ENCODE measurements at regions not wholly inside any gene's neighbourhood (a gene's known extent, or its start where the extent isn't known, plus 50 kb on each side); places are given as distances from the start of the nearest gene placed in this dataset.

- Histone ChIP-seq H4K91ac (ENCODE audit: insufficient read depth, low read depth, low read length) (no peak overlapping the region), H3K27ac (ENCODE audit: insufficient read depth, low read length) (no peak overlapping the region), H3K27me3 (ENCODE audit: control insufficient read depth, insufficient read depth, low read length) (no peaks in the 10 kb centered on the region), H3K14ac (replicated peaks; ENCODE audit: low read depth, low read length) (no peak overlapping the region), H2BK120ac (ENCODE audit: low read depth, low read length) (no peak overlapping the region), H3K9me3 (ENCODE audit: control insufficient read depth, insufficient read depth, low read length) (no peaks in the 10 kb centered on the region), H3K9ac (ENCODE audit: low read depth, low read length) (no peak overlapping the region), H2AFZ (replicated peaks; ENCODE audit: low read length, poor library complexity) (no peak overlapping the region), H3K23ac (ENCODE audit: low read depth, low read length) (no peak overlapping the region), H4K8ac (ENCODE audit: low read depth in 2 of 2, low read length in 2 of 2) (no peak overlapping the region), H2BK15ac (ENCODE audit: low read depth, low read length) (no peak overlapping the region; the same call in 2 of the 3 replicates), H3K4me3 (ENCODE audit: insufficient read depth, low read depth, low read length) (no peak overlapping the region), H3K36me3 (ENCODE audit: control insufficient read depth, insufficient read depth, low read length) (no peaks in the 10 kb centered on the region), H4K5ac (ENCODE audit: low read depth, low read length) (no peak overlapping the region), H2AK9ac (replicated peaks; ENCODE audit: low read depth, low read length, poor library complexity) (no peak overlapping the region), H3K4me2 (ENCODE audit: low read depth, low read length) (no peak overlapping the region), H3K9me1 (ENCODE audit: insufficient read depth, low read length) (no peaks in the 10 kb centered on the region), H3K4me1 (ENCODE audit: control insufficient read depth, insufficient read depth, low read length) (no peaks in the 10 kb centered on the region; the same call in 1 of the 2 replicates), H3K56ac (ENCODE audit: extremely low read depth, insufficient read depth, low read length) (no peak overlapping the region), H3K4ac (ENCODE audit: low read depth, low read length) (no peak overlapping the region), H4K20me1 (ENCODE audit: insufficient read depth, low read length) (no peaks in the 10 kb centered on the region), H3K18ac (ENCODE audit: low read depth, low read length) (no peak overlapping the region), H2AK5ac (ENCODE audit: low read depth, low read length) (no peak overlapping the region), H3K79me1 (ENCODE audit: low read depth in 1 of 2, low read length in 2 of 2) (no peaks in the 10 kb centered on the region), H2BK20ac (ENCODE audit: low read depth, low read length) (no peak overlapping the region), H2BK5ac (ENCODE audit: low read depth, low read length, poor library complexity, severe bottlenecking) (no peak overlapping the region)
- POLR2A ChIA-PET (ENCODE audit: unreplicated experiment): no interaction called here
- intact Hi-C loops (cut with micrococcal nuclease) (no loop called here), dilution Hi-C loops (cut with HindIII; ENCODE audit: low sequenced_read_pairs, unreplicated experiment) (no loop called here), in situ Hi-C loops (cut with MboI; ENCODE audit: low sequenced_read_pairs) (loop anchor here (25.0 kb wide), 2 partner anchors 735 to 885 kb away; no protein-coding TSS in a partner anchor)
- WGBS, 2 experiments (ENCODE audit: extremely low coverage in 2 of 2, insufficient read length in 1 of 2): no CpG with 5 or more reads among the region's 1 CpG
- DNase-seq (no peak), ATAC-seq (ENCODE audit: low read depth) (no peak)
- CTCF ChIA-PET: no interaction called here
- no TSS peak for BruUV-seq (replicated peaks)
- TF ChIP-seq RAD21 (IDR thresholded peaks at IDR 0.05; ENCODE audit: low read length) (no peak), POLR2A (IDR thresholded peaks at IDR 0.05; ENCODE audit: low read depth, low read length) (no peak), ELK1 (IDR thresholded peaks at IDR 0.05; ENCODE audit: borderline replicate concordance, low read depth, low read length) (no peak), MAFK (IDR thresholded peaks at IDR 0.05; ENCODE audit: low read depth, low read length) (no peak), USF2 (IDR thresholded peaks at IDR 0.05; ENCODE audit: low read depth, low read length) (no peak), SMC3 (IDR thresholded peaks at IDR 0.05; ENCODE audit: low read depth, low read length) (no peak), FOS (IDR thresholded peaks at IDR 0.05; ENCODE audit: low read depth, low read length) (no peak)
Measured at GRCh38 chr6:53977551-53977950, 133.7 kb upstream of the MLIP start.

Data from IMR-90 (cell line).